Chondrocyte (in vitro differentiated cells): ENCODE measurements at regions not wholly inside any gene's neighbourhood (a gene's known extent, or its start where the extent isn't known, plus 50 kb on each side); places are given as distances from the start of the nearest gene placed in this dataset.

ENCODE experiments used
- DNase-seq: peaks from one replicate; pipeline ENCODE4 v3.0.0; 2021; ENCODE audit warnings: mixed read lengths, low spot score
- H3K27ac Mint-ChIP-seq: one replicate; pipeline ENCODE4 v1.8.0; 2021; ENCODE audit warnings: mild to moderate bottlenecking, moderate library complexity, mixed read lengths; ENCODE audit not compliant: unreplicated experiment
- H3K27me3 Mint-ChIP-seq: 2 replicates; pipeline ENCODE4 v1.8.0; 2021; ENCODE audit warnings: low read depth, mixed read lengths
- H3K36me3 Mint-ChIP-seq: 2 replicates; pipeline ENCODE4 v1.8.0; 2021; ENCODE audit warnings: low read depth, mixed read lengths
- H3K4me1 Mint-ChIP-seq: 2 replicates; pipeline ENCODE4 v1.8.0; 2021; ENCODE audit warnings: low read depth, mild to moderate bottlenecking, mixed read lengths
- H3K4me3 Mint-ChIP-seq: one replicate; pipeline ENCODE4 v1.8.0; 2021; ENCODE audit warnings: mild to moderate bottlenecking, moderate library complexity, mixed read lengths; ENCODE audit not compliant: unreplicated experiment
- H3K9me3 Mint-ChIP-seq: 2 replicates; pipeline ENCODE4 v1.8.0; 2021; ENCODE audit warnings: low read depth, mixed read lengths
- TF ChIP-seq, protein P1 (sequence below): fragments of 200-600 bp; sonication (generic); IDR thresholded peaks from 2 replicates; pipeline ENCODE4 v1.5.0; 2021; ENCODE audit warnings: antibody characterized with exemption, mild to moderate bottlenecking, moderate library complexity

DNA sequence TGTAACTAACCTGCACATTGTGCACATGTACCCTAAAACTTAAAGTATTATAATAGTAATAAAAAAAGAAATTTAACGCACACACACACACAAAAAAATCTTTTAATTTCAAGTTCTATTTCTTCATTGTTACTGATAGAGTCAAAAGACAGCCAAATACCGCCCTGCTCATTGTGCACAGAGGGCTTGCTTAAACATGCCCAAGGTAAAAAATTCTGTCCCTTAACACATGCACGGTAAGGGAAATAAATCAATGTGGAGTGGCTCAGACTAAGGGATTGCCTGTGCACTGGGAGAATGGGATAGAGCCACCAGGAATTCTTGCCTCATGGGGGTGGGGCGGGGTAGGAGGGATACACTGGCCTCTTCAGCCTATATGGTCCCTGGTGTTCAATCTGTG, 468.0 kb downstream of the NUP35 start:
- TF ChIP-seq, protein P1, sequence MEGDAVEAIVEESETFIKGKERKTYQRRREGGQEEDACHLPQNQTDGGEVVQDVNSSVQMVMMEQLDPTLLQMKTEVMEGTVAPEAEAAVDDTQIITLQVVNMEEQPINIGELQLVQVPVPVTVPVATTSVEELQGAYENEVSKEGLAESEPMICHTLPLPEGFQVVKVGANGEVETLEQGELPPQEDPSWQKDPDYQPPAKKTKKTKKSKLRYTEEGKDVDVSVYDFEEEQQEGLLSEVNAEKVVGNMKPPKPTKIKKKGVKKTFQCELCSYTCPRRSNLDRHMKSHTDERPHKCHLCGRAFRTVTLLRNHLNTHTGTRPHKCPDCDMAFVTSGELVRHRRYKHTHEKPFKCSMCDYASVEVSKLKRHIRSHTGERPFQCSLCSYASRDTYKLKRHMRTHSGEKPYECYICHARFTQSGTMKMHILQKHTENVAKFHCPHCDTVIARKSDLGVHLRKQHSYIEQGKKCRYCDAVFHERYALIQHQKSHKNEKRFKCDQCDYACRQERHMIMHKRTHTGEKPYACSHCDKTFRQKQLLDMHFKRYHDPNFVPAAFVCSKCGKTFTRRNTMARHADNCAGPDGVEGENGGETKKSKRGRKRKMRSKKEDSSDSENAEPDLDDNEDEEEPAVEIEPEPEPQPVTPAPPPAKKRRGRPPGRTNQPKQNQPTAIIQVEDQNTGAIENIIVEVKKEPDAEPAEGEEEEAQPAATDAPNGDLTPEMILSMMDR: no peak
- no peaks in the 10 kb centered on the region for H3K36me3 Mint-ChIP-seq
- H3K4me3 Mint-ChIP-seq: no peak overlapping the region
- H3K4me1 Mint-ChIP-seq: no peaks in the 10 kb centered on the region
- DNase-seq: no peak
- H3K9me3 Mint-ChIP-seq: peaks cover 9% of the 10 kb centered on the region
- H3K27ac Mint-ChIP-seq: no peak overlapping the region
- peaks cover 2% of the 10 kb centered on the region for H3K27me3 Mint-ChIP-seq

DNA sequence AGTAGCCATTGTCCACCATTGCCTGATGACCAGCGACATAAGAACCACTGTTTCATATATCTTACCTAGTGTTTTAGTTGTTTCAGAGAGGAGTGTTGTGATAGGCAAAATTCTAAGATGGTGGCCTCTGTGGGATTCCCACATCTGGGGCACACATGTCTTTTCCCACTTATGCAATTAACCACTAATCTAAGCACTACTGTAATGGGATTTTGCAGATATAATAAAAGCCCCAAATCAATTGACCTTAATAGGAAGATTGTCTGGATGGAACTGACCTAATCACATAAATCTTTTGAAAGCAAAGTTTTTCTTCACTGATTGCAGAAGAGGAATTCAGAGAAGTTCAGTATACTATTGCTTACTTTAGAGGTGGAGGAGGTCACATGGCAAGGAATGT, 469.9 kb downstream of the NUP35 start:
- H3K36me3 Mint-ChIP-seq: no peaks in the 10 kb centered on the region
- no peaks in the 10 kb centered on the region for H3K4me1 Mint-ChIP-seq
- no peak for DNase-seq
- no peak overlapping the region for H3K27ac Mint-ChIP-seq
- no peak overlapping the region for H3K4me3 Mint-ChIP-seq
- H3K27me3 Mint-ChIP-seq: peaks cover 2% of the 10 kb centered on the region
- TF ChIP-seq, protein P1: no peak
- H3K9me3 Mint-ChIP-seq: peaks cover 4% of the 10 kb centered on the region

DNA sequence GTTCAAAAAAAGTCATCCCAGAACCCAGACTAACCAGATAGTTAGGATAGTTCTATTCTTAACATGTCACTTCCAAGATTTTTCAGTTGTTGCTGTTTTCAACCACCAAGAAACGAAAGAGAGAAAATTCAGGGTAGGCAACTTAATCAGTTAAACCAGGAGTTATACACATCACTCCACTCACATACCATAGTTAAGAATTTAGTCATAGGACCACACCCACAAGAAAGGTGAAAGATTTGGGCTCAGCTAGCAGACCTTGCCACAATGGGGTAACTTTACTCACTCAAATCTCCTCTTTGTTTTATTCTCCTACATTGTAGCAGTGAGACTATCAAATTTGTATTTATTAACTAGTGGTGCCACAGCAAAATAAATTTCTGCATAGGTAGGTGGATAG, 473.6 kb downstream of the NUP35 start:
- no peak for DNase-seq
- H3K9me3 Mint-ChIP-seq: no peaks in the 10 kb centered on the region
- no peaks in the 10 kb centered on the region for H3K36me3 Mint-ChIP-seq
- peaks cover 2% of the 10 kb centered on the region for H3K27me3 Mint-ChIP-seq
- H3K4me3 Mint-ChIP-seq: no peak overlapping the region
- TF ChIP-seq, protein P1: no peak
- no peak overlapping the region for H3K27ac Mint-ChIP-seq
- H3K4me1 Mint-ChIP-seq: no peaks in the 10 kb centered on the region

DNA sequence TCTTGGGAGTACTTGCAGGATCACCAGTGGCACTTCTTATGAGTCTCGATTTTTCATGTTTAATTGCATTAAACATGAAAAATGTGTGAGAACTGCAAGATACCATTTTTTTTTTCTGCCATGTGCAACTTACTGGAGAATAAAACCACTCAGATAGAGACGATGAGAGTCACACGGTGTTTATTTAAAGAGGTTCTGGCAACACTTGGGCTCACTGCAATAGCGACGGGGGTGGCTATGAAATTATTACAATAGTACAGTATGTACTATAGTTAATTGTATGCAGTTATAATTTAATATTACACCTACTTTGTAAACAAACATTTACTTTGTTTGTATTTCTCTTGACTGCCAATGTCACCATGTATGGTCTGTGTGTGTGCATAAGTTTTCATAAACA, 479.8 kb downstream of the NUP35 start:
- DNase-seq: no peak
- H3K9me3 Mint-ChIP-seq: no peaks in the 10 kb centered on the region
- TF ChIP-seq, protein P1: no peak
- H3K27ac Mint-ChIP-seq: no peak overlapping the region
- no peak overlapping the region for H3K4me3 Mint-ChIP-seq
- H3K36me3 Mint-ChIP-seq: no peaks in the 10 kb centered on the region
- no peaks in the 10 kb centered on the region for H3K4me1 Mint-ChIP-seq
- H3K27me3 Mint-ChIP-seq: peaks cover 6% of the 10 kb centered on the region

DNA sequence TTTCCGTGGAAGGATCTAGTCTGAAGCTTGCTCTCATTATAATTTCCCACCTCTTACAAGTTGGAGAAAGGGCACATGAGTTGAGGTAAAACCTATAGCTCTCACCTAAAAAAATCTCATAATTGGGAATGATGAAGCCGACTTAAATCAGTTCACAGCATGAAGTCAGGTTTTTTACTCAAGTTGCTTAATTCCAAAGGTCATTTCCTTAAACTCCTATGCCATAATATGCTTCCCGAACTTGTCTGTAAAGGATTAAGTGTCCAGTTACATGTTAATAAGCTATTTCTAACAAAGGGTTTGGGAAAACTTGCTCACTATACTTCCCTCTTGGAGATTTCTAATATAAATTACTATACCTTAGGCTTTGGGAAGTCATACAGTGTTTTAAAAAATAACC, 481.2 kb downstream of the NUP35 start:
- Mint-ChIP-seq H3K4me3 (no peak overlapping the region), H3K4me1 (no peaks in the 10 kb centered on the region), H3K9me3 (no peaks in the 10 kb centered on the region), H3K27ac (no peak overlapping the region), H3K27me3 (peaks cover 6% of the 10 kb centered on the region), H3K36me3 (no peaks in the 10 kb centered on the region)
- TF ChIP-seq, protein P1: no peak
- DNase-seq: no peak
